Stimulated activated CD4-positive, alpha-beta T cell treated with anti-CD3 and anti-CD28 coated beads, Interleukin-4, amount 100 ng/mL, for 4 hours (primary cell): ENCODE measurements at regions not wholly inside any gene's neighbourhood (a gene's known extent, or its start where the extent isn't known, plus 50 kb on each side); places are given as distances from the start of the nearest gene placed in this dataset.
"Not testable (repeated sequence)": the region's sequence is repeated elsewhere in the genome, so short reads cannot be mapped to it uniquely, and the experiment has no call there.

Experiments used
- DNase-seq, 2 experiments: peaks; one replicate each; pipeline ENCODE4 v3.0.0-alpha.2; 2020

DNA sequence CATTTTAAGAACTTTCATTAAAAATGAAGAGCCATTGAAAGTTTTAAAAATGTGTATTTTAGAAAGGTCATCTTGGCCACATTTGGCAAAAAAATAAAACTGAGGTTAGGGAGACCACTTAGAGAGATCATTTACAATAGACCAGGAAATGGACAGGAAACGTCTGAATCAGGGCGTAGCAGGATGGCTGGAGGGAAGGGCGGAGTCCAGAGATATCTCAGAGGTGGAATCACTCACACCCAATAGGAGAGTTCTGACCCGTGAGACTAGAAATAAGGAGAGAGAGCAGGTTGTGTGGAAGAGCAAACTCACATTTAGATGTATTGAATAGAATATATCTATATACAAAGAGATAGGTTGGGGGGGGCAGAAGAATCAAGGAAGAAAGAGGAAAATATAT lies 373.4 kb downstream of the METTL4 start:
- no peak for DNase-seq

DNA sequence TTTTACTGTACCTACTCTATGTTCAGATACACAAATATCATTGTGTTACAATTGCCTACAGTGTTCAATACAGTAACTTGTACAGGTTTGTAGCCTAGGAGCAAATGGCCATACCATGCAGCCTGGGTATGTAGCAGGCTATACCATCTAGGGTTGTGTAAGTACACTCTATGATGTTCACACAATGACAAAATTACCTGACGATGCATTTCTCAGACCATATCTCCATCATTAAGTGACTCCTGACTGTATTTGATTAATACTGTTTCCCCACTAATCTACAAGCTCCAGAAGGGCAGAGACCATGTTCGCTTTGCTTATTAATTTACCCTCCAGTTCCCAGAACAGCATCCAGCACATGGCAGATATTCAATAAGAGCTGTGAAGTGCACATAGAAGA lies 372.2 kb downstream of the METTL4 start:
- no peak for DNase-seq

DNA sequence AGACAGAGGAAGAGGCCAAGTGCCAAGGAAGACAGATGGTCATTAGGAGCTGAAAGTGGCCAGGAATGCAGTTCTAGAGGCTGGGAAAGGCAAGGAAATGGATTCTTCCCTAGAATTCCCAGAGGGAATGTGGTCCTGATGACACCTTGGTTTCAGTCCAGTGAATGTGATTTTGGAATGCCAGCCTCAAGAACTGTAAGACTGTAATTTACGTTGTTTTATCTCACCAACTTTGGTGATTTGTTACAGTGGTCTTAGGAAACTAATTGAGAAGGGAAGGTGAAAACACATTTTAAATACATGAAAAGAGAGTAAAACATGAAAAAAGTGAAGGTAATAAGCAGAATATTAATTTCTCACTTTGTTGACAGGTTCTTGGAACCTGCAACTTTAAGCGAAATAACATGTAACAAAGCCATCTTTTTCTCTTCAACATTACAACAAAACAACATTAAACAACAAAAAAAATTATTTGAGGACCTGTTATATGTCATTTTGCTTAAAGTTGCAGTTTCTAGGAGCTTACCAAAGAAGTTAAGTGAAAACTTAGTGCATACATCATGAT lies 370.2 kb downstream of the METTL4 start:
- no peak for DNase-seq

DNA sequence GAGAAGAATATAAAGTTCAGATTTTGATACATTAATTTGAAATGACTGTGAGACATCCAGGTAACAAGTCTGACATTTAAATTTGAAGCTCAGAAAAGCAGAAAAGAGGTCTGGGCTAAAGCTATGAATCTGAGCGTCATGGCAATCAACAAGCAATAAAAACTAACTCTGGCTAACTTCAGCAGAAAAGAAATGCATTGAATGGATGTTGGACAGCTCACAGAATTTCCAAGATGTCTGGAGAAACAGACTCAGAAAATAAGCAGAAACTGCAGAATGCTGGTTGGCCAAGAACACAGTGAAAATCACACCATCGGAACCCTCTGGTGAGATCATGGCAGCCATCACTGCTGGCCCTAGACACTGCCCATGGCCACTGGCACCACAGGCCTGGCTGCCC lies 366.6 kb downstream of the METTL4 start:
- no peak for DNase-seq

DNA sequence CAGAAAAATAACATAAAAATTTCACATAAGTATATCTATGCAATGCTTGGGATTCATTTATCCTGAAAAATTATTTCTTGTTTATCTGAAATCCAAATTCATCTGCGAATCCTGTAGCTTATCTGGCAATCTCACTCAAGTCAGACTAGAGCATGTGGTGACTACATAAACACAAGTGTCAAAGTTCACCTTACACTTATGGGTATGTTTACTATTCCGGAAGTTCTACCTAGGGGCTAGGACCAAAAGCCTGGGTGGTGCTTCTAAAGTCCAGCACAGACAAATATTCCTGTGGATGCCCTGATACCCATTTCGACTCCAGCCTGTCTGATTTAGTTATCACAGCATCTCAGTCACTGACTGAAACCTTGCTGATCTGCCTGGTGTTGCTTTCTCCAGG lies 364.0 kb downstream of the METTL4 start:
- DNase-seq: no peak

DNA sequence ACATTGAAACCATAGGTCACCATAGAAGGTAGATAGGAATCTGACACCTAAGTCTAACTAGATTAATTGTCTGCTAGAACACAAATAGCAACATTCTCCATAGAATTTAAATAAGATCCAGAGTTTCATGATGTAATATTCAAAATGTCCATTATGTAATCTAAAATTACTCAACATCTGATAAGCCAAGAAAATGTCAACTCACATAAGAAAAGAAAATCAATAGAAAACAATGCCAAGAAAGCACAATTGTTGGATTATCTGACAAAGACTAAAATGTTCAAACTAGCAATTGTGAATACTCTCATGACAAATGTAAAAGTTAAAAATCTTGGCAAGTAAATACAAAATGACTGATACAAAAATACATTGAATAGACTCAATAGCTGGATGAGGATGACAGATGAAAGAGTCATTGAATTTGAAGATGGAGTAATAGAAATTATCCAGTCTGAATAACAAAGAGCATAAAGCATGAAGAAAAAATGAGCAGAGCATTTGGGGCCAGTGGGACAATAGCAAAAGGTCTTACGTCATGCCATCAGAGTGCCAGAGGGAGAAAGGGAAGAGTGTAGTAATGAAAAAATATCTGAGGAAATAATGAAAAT lies 358.6 kb downstream of the METTL4 start:
- DNase-seq: no peak

DNA sequence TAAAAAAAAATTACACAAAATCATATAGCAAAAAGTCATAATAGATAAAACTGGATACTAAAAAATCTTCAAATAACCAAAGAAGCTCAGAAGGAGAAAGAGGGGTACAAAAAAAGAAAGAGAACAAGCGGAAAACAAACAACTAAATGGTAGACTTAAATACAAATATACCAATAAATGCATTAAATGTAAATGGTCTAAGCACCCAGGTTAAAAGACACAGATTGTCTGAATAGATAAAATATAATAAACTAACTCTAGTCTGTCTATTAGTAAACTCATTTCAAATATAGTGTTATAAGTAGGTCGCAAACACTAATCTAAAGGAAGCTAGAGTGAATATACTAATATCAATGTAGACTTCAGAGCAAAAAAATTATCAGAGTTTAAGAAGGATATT lies 357.4 kb downstream of the METTL4 start:
- DNase-seq: no peak

DNA sequence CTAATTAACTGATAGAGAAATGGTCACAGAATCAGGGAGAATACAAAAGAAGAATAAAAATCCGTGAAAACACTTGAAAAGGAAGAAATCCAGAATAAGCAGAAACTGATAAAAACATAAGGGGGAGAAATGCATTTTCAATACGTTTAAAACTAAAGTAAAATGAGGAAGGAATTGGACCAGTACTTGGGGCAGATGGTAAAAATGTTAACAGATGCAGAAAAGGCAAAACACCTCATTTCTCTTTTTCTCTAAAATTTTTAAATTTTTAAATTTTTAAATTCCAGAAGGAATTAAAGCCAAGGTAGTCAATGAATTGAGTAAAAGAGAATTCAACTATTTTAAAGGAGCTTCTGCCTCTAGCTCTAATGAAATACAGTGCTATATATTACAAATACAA lies 353.9 kb downstream of the METTL4 start:
- DNase-seq: no peak

DNA sequence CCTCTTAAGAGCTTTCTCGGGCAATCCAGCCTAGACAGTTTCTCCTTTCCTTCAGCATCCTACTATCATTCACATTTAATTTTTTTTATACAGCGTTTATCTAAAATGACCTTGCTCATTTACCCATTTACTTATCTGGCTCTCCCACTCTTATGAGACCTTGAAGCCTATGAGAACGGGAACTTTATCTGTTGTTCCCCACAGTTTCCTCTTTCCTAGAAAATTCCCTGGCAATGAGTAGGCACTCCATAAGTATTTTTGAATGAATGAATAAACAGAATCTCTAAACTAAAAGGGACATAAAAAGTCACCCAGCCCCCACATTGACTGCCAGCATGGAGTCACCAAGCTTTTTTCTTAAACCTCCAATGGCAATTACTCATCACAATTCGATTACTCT lies 353.2 kb downstream of the METTL4 start:
- DNase-seq: no peak

DNA sequence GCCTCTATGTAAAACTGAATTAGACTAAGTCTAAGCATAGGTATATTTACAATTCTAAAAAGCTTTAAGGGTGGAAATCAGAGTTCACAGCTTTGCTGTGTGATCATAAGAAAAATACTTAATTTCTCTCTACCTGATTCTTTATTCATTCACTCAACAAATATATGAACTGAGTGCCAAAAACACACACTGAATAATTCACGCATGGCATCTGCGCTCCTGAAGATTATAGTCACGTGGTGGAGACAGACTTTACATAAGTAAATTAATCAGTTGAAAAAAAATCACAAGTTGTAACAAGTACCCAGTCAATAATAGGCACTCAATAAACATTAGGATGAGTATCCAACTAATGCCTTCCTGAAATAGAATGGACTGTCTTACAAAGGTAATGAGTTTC lies 351.6 kb downstream of the METTL4 start:
- no peak for DNase-seq

DNA sequence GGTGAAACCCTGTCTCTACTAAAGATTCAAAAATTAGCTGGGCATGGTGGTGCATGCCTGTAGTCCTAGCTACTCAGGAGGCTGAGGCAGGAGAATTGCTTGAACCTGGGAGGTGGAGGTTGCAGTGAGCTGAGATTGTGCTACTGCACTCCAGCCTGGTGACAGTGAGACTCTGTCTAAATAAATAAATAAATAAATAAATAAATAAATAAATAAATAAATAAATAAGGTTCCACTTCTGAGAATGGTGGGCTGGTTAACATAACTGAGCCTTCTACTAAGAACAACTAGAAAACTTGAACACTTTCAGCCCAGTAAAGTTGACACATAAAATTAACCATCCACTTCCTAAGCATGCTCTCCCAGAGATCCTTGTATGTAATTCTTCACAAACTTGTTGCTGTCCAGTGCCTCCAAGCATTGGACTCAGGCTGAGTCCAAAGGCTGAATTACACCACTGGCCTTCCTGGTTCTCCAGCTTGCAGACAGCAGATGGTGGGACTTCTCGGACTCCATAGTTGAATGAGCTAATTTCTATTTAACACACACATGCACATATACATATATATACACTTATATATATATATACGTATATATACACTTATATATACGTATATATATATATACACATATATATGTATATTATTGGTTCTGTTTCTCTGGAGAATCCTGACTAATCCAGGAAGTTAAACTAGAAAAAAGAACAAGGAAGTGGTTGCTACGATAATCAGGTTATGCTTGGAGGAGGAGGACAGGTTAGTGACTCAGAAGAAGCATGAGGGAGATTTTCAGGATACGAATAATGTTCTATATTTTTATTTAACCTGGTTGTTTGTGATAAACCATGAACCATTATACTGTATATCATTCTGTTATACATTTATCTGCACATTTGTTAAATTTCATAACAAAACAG lies 348.8 kb downstream of the METTL4 start:
- no peak for DNase-seq

DNA sequence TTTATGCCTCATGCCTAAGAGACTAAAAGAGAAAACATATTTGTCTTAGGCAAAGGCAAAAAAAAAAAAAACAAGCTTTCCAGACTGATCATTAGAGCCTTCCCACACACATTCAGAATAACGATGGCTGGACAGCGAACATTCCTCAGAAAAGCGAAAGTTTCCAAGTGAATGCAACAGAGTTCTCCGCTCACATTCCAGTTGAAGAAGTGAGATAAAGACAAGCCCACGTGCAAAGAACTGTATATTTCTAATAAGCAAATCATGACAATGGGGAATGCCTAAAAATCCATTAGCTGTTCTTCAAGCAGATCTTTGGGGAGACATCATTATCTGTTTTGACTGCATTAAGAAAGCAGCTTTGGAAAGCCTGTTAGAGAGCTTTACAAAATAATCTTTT lies 347.9 kb downstream of the METTL4 start:
- DNase-seq: no peak

DNA sequence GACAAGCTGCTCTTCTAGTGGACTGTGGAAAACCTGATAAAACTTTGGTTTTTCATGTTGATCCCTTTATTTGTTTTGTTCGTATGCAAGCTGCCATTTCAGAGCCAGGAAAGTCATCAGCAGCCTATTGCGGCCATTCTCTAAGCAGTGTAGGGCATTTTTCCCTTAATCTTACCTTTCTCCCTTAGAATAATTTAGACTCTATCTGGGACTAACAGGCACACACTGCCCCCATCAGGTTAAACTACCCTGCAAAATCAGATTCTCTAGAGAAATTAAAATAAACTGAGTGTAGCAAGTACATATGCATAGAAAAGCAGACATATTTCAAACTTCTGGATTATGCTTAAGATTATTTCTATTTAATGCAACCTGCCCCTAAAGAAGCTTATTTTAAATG lies 347.5 kb downstream of the METTL4 start:
- no peak for DNase-seq

DNA sequence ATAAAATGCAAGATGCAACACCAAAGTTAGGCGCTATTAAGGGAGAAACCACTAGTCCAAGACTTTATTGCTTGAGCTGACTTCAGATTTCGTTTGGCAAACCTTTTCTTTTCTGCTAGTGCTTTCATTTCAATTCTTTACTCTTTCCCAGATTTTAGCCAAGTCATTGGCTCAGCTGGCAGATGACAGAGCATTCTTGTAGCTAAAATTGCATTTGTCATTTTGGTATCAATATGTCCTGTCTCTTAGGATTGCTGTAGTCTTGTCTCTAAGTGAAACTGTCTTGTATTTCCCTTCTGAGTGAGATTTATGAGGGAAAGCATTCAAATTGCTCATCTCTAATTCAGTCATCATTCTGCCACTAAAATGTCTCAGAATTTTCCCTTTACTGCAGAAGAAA lies 335.1 kb downstream of the METTL4 start:
- DNase-seq: no peak

DNA sequence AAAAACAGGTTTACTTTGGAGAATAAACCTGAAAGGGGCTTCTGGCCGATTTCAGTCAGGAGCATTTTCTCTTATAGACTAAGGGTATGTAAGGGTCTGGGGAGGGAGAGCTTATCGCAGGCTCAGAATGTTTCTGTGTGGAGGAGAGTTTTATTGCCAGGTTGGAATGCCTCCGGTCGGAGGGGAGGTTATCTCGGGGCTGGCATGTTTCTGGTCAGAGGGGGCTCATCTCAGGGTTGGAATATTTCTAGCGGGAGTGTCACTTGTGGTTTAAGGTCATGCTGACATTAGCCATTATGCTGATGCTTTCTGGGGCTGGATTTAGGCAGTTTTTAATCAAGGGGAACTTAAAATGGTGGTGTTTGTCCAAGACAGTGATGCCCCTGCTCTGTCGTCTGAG lies 333.6 kb downstream of the METTL4 start:
- no peak for DNase-seq

DNA sequence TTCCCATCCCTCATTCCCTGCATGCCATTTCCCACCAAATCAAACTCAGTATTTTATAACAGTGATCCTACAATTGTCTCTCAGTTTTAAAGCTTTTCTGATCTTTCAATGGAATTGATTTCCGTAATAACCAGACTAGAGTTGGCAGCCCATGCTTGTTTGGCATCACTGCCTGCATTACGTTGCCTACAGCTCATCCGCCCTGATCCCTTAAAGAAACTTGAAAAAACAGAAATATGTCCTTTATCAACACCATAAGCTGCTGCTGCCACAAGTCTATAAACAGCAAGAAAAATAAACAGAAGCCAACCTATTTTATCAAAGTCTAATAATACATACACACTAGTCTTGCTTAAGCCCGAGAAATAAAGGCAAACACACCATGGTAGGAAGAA lies 331.0 kb downstream of the METTL4 start:
- no peak for DNase-seq

DNA sequence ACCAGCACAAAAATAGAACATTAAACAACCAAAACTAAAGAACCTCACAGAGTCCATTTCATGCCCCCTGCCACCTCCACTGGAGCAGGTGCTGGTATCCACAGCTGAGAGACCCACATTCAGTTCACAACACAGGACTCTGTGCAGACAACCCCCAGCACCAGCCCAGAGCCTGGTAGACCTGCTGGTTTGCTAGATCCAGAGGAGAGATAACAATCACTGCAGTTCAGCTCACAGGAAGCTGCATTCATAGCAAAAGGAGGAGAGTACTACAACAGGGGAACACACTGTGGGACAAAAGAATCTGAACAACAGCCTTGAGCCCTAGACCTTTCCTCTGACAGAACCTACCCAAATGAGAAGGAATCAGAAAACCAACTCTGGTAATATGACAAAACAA lies 326.7 kb downstream of the METTL4 start:
- DNase-seq: no peak

DNA sequence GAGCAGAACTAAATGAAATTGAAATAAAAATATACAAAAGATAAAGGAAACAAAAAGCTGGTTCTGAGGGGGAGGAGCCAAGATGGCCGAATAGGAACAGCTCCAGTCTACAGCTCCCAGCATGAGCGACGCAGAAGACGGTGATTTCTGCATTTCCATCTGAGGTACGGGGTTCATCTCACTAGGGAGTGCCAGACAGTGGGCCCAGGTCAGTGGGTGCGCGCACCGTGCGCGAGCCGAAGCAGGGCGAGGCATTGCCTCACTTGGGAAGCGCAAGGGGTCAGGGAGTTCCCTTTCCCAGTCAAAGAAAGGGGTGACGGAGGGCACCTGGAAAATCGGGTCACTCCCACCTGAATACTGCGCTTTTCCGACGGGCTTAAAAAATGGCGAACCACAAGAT lies 324.2 kb downstream of the METTL4 start:
- not testable (repeated sequence) for DNase-seq

DNA sequence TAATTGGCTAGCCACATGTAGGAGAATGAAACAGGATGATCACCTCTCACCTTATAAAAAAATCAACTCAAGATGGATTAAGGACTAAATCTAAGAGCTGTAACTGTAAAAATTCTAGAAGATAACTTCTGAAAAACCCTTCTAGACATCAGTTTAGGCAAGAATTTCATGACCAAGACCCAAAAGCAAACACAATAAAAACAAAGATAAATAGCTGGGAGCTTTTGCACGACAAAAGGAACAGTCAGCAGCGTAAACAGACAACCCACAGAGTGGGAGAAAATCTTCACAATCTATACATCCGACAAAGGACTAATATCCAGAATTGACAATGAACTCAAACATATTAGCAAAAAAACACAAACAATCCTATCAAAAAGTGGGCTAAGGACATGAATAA lies 316.3 kb downstream of the METTL4 start:
- no peak for DNase-seq

DNA sequence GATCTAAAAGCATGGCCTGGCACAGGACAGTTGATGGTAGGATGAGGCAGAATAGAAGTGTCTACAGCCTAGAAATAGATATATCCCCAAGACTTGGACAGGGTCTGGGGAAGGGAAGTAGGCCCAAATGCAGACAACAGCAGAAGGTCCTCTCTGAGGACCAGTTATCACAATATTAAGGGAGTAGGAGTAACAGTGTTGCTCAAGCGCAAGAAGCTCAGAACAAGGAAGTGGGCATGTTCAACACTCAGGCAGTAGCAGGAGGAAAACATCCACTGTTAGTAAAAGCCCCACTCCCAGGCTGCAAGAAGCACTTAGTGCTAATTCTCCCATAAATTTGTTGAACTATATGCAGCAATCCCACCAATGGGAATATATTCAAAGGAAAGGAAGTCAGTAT lies 314.7 kb downstream of the METTL4 start:
- no peak for DNase-seq

DNA sequence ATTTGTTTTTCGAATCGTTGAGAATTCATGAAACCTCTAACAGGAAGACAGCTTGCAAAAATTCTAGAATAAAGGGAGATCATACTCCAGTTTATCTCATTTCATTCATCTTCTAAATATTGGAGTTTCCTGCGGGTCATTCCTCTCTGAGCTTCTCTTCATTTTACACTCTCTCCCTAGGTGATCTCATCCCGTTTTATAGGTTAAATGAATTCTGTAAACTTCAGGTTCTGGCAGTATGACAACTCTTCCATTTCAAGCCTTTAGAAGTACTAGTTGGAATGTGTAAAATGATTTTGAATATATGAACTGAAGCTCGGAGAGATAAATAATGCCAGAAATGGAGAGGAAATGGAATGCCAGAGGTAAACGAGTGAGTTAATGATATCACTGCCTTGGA lies 312.4 kb downstream of the METTL4 start:
- DNase-seq: no peak

DNA sequence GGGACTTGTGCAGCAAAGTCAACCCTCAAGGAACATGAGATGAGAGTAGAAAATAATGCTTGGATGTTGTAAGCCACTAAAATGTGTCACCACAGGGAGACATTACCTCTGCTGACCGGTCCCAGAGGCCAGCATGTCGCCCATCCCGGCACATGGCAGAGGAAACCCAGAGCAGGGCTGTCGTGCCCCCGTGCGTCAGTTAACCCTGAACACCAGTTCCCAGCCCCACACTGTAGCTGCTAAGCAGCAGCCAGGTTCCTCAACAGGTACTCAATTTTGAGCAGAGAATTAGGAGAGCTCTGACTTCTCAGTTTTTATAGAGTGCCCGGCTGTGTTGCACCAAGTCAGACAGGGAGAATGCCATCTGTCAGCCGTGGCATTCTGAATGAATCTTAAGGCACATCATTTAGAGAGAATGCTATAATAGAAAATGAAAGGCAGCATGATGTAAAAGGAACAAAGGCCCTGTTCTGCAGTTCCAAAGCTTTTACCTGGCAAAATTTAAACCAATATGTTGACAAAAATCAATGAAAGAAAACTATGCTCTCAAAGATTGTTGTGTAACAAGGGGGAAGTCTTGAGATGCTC lies 307.9 kb downstream of the METTL4 start:
- DNase-seq: no peak

DNA sequence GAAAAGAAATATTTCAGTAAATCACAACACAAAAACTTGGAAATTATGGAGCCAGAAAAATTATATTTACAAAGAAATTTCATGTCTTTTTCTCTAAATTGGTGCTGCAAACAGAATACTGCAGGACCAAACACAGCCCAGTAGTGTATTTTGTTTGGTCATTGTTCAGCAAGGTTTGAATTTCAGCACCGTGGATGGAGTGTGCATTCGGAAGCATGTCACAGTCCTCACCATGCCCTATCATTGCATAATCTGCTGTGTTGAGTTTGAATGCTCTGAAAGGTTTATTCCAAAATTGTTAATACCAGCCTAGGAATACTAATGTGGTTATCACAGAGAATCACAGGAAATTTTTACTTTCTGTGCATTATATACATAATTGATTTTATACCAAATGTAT lies 296.7 kb downstream of the METTL4 start:
- no peak for DNase-seq

DNA sequence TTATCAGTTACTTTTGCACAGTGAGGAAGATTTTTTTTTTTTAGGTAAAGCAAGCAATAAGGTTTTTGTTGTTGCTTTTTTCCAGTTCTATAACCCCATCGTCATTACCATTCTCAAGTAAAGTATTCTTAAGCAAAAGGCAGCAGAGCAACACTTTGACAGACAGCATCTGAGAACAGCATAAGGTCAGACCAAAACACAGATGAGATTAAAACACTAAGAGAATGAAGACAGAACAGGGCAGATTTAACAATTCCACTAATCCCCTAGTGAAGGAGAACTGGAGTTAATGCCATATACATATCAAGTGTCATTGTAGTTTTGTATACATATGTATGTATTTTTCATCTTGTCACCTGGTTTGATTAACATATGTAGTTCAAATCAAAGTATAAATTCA lies 290.2 kb downstream of the METTL4 start:
- DNase-seq: no peak
